Astrocyte (in vitro differentiated cells and primary cell): ENCODE measurements at regions not wholly inside any gene's neighbourhood (a gene's known extent, or its start where the extent isn't known, plus 50 kb on each side); places are given as distances from the start of the nearest gene placed in this dataset.

Source experiments
- CTCF ChIP-seq: IDR thresholded peaks from 2 replicates; pipeline ENCODE4 v1.5.1; 2011; ENCODE audit warnings: low read depth, mild to moderate bottlenecking, inconsistent platforms, low read length, moderate library complexity; ENCODE audit not compliant: insufficient read depth
- EZH2 ChIP-seq: IDR thresholded peaks from 2 replicates; pipeline ENCODE4 v1.6.1; 2012; ENCODE audit warnings: mild to moderate bottlenecking, low read length, inconsistent platforms; ENCODE audit not compliant: insufficient read depth

DNA sequence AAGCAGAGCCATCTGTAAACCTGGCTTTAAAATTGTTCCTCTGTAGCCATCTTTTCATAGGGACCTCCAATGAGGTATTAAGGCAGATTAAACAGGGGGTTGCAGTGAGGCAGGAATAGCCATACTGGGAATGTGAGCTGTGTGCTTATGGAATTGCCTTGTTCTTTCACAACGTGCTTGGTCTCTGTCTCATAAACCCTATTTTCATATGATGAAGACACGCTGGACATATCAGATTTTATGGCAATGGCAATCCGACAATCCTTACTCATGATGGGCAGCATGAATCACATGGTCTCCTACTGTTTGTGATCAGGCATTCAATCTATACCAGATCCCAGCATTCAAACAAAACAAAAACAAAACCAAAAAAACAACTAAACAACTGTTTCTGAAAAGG, 418.9 kb upstream of the NRP1 start:
- TF ChIP-seq CTCF, result no peak
- no peak for TF ChIP-seq EZH2
